ENCODE measurements at regions not wholly inside any gene's neighbourhood (a gene's known extent, or its start where the extent isn't known, plus 50 kb on each side); places are given as distances from the start of the nearest gene placed in this dataset.

DNA sequence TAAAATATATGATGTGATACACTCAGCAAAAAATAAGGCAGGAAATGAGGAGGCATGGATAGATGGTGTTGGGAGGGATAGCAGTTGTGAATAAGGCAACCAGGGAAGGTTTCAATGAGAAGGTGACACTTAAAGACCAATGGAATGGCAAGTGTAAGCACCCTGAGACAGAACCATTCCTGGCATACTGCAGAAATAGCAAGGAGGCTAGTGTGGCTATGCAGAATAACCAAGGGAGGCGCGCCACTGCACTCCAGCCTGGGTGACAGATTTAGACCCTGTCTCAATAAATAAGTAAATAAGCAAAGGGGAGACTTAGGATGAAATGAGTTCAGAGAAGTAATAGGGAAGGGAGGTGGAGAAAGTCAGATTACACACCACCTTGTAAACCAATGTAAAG is 113.9 kb downstream of the TOMM20 start:
- no peak overlapping the region for H3K4me3 ChIP-seq (replicated peaks in 1 of 3; ENCODE audit: low read depth in 2 of 3, low read length in 3 of 3)
- TF ChIP-seq, protein P1, sequence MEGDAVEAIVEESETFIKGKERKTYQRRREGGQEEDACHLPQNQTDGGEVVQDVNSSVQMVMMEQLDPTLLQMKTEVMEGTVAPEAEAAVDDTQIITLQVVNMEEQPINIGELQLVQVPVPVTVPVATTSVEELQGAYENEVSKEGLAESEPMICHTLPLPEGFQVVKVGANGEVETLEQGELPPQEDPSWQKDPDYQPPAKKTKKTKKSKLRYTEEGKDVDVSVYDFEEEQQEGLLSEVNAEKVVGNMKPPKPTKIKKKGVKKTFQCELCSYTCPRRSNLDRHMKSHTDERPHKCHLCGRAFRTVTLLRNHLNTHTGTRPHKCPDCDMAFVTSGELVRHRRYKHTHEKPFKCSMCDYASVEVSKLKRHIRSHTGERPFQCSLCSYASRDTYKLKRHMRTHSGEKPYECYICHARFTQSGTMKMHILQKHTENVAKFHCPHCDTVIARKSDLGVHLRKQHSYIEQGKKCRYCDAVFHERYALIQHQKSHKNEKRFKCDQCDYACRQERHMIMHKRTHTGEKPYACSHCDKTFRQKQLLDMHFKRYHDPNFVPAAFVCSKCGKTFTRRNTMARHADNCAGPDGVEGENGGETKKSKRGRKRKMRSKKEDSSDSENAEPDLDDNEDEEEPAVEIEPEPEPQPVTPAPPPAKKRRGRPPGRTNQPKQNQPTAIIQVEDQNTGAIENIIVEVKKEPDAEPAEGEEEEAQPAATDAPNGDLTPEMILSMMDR (IDR thresholded peaks at IDR 0.05): no peak
- H3K4me1 Mint-ChIP-seq: peaks cover 43% of the 10 kb centered on the region

DNA sequence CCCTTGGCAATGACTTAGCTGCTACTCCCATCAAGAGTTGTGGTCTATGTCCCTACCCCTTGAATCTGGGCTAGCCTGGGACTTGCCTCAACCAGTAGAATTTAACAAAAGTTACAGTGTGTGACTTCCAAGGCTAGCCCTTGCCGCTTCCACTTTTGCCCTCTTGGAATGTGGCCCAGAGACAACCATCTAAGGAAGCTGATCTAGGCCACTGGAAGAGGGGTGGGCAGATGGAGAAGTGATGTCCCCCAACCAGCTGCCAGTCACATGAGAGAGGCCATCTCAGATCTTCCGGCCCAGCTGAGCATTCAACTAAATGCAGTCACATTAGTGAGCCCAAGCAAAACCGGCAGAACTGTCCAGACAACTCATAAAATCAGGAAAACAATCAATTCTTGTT is 115.1 kb downstream of the TOMM20 start:
- intact Hi-C loops (cut with micrococcal nuclease): loop anchor here (5.0 kb wide), 2 partner anchors 36 to 69 kb away; no protein-coding TSS in a partner anchor
- H3K4me3 Mint-ChIP-seq: no peak overlapping the region

More for the DNA sequence above, 113.9 kb downstream of the TOMM20 start:
- Histone ChIP-seq H3K27ac (ENCODE audit: low read depth in 1 of 2, low read length in 2 of 2) (no peak overlapping the region), H3K36me3 (replicated peaks in 1 of 2; ENCODE audit: control insufficient read depth in 1 of 2, insufficient read depth in 2 of 2, low read length in 2 of 2) (no peaks in the 10 kb centered on the region), H3K4me2 (replicated peaks; ENCODE audit: extremely low read depth, low read length, poor library complexity, severe bottlenecking) (no peak overlapping the region), H2AFZ (ENCODE audit: insufficient read depth, low read depth, low read length, poor library complexity, severe bottlenecking) (no peak overlapping the region), H3K9ac (ENCODE audit: insufficient read depth, low read length, poor library complexity, severe bottlenecking) (no peak overlapping the region), H3K79me2 (ENCODE audit: insufficient read depth, low read length) (no peaks in the 10 kb centered on the region), H3K4me1 (ENCODE audit: control insufficient read depth in 1 of 2, insufficient read depth in 2 of 2, low read length in 2 of 2) (peaks cover 25 to 29% of the 10 kb centered on the region in 2 donors), H4K20me1 (ENCODE audit: insufficient read depth, low read length) (no peaks in the 10 kb centered on the region), H3K27me3 (ENCODE audit: control insufficient read depth in 2 of 2, insufficient read depth in 2 of 2, low read length in 2 of 2) (no peaks in the 10 kb centered on the region), H3K9me3 (replicated peaks in 1 of 2; ENCODE audit: control insufficient read depth in 1 of 2, insufficient read depth in 1 of 2, low read length in 2 of 2) (peaks cover 0 to 3% of the 10 kb centered on the region in 2 donors)
- Mint-ChIP-seq H3K36me3 (peaks cover 2 to 8% of the 10 kb centered on the region in 2 donors), H3K9me3 (peaks cover 0 to 4% (median 3%) of the 10 kb centered on the region in 7 donors), H3K27ac (peak overlapping the region in 3 of 7 donors; percentile 14 to 47 (median 26)), H3K4me3 (no peak overlapping the region), H3K27me3 (ENCODE audit: low read depth in 3 of 3) (no peaks in the 10 kb centered on the region)
- intact Hi-C loops (cut with micrococcal nuclease): loop anchor here (5.0 kb wide), 2 partner anchors 37 to 68 kb away; no protein-coding TSS in a partner anchor
- DNase-seq: no peak
- WGBS (ENCODE audit: insufficient coverage): no CpG with 5 or more reads among the region's 2 CpGs

More for the DNA sequence above, 115.1 kb downstream of the TOMM20 start:
- Histone ChIP-seq H3K9me3 (replicated peaks in 1 of 2; ENCODE audit: control insufficient read depth in 1 of 2, insufficient read depth in 1 of 2, low read length in 2 of 2) (peaks cover 0 to 3% of the 10 kb centered on the region in 2 donors), H4K20me1 (ENCODE audit: insufficient read depth, low read length) (no peaks in the 10 kb centered on the region), H3K9ac (ENCODE audit: insufficient read depth, low read length, poor library complexity, severe bottlenecking) (no peak overlapping the region), H3K4me3 (replicated peaks in 1 of 3; ENCODE audit: low read depth in 2 of 3, low read length in 3 of 3) (no peak overlapping the region), H3K36me3 (replicated peaks in 1 of 2; ENCODE audit: control insufficient read depth in 1 of 2, insufficient read depth in 2 of 2, low read length in 2 of 2) (no peaks in the 10 kb centered on the region), H2AFZ (ENCODE audit: insufficient read depth, low read depth, low read length, poor library complexity, severe bottlenecking) (no peak overlapping the region), H3K79me2 (ENCODE audit: insufficient read depth, low read length) (no peaks in the 10 kb centered on the region), H3K27ac (ENCODE audit: low read depth in 1 of 2, low read length in 2 of 2) (peak overlapping the region in 1 of 2 donors; percentile 88), H3K4me2 (replicated peaks; ENCODE audit: extremely low read depth, low read length, poor library complexity, severe bottlenecking) (no peak overlapping the region), H3K4me1 (ENCODE audit: control insufficient read depth in 1 of 2, insufficient read depth in 2 of 2, low read length in 2 of 2) (peaks cover 25 to 29% of the 10 kb centered on the region in 2 donors), H3K27me3 (ENCODE audit: control insufficient read depth in 2 of 2, insufficient read depth in 2 of 2, low read length in 2 of 2) (no peaks in the 10 kb centered on the region)
- Mint-ChIP-seq H3K9me3 (peaks cover 0 to 5% (median 3%) of the 10 kb centered on the region in 7 donors), H3K4me1 (peaks cover 55% of the 10 kb centered on the region), H3K27me3 (ENCODE audit: low read depth in 3 of 3) (no peaks in the 10 kb centered on the region), H3K27ac (peak overlapping the region in 5 of 7 donors; percentile 30 to 94 (median 58)), H3K36me3 (peaks cover 2 to 12% of the 10 kb centered on the region in 2 donors)
- DNase-seq: no peak
- WGBS (ENCODE audit: insufficient coverage): 80% methylated on average over 1 of the region's 3 CpGs
- TF ChIP-seq, protein P1 (IDR thresholded peaks at IDR 0.05): no peak

Data from CD14-positive monocyte (primary cell).